ENCODE measurements at regions not wholly inside any gene's neighbourhood (a gene's known extent, or its start where the extent isn't known, plus 50 kb on each side); places are given as distances from the start of the nearest gene placed in this dataset.

- Histone ChIP-seq H3K27ac (no peak overlapping the region), H3K27me3 (no peaks in the 10 kb centered on the region), H3K4me3 (no peak overlapping the region), H3K9me3 (no peaks in the 10 kb centered on the region), H3K36me3 (no peaks in the 10 kb centered on the region), H3K4me1 (no peaks in the 10 kb centered on the region)
- intact Hi-C loops (cut with DNase I; ENCODE audit: low total_unique reads): no loop called here
- no peak for TF ChIP-seq CTCF (IDR thresholded peaks at IDR 0.05)
- TF ChIP-seq POLR2A (IDR thresholded peaks at IDR 0.05): no peak
- no peak for TF ChIP-seq POLR2AphosphoS5 (IDR thresholded peaks at IDR 0.05)
- no peak for DNase-seq (ENCODE audit: low spot score in 2 of 2)
Observed at GRCh38 chr7:113424185-113424817, 305.9 kb upstream of the SMIM30 start.

- intact Hi-C loops (cut with DNase I; ENCODE audit: low total_unique reads): no loop called here
- H3K27ac ChIP-seq: no peak overlapping the region
- TF ChIP-seq CTCF (IDR thresholded peaks at IDR 0.05) (peak; percentile 69 to 90 (median 88)), POLR2AphosphoS5 (IDR thresholded peaks at IDR 0.05) (no peak), POLR2A (IDR thresholded peaks at IDR 0.05) (no peak)
- H3K36me3 ChIP-seq: peaks cover 6% of the 10 kb centered on the region
- no peaks in the 10 kb centered on the region for H3K4me1 ChIP-seq
- no peaks in the 10 kb centered on the region for H3K27me3 ChIP-seq
- no peak overlapping the region for H3K4me3 ChIP-seq
- peak; percentile 61 to 62 for DNase-seq (ENCODE audit: low spot score in 2 of 2)
- no peaks in the 10 kb centered on the region for H3K9me3 ChIP-seq
Observed at GRCh38 chr7:113421696-113422330, 303.5 kb upstream of the SMIM30 start.

DNA sequence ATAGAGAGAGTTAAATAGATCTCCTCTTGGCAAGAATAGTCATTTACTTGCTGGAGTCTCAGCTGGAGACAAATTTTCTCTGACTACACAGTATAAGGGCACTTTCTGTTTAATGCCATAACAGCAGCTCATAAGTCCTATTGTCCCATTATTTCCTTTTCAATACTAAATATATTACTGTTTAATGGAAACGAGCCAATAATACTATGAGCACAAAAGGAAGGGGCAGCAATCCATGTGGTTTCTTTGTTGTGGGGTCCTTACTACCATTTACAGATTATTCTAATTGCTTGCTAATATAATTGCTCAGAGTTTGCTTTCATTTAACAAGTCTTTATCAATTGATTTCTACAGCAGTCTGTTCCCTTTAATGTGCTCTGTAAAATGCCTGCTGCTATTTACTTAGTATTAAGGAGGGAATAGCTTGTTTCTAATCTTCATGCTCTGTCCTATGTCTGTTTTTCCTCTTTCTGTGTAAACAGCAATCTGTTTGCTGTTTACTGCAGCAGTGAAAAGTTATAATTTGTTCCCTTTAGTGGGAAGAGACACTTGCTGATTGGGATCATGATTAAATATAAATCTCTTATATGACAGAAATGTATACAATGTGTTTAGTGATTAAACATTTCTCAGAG lies 296.2 kb upstream of the SMIM30 start:
- H3K4me3 ChIP-seq: no peak overlapping the region
- H3K4me1 ChIP-seq: no peaks in the 10 kb centered on the region
- intact Hi-C loops (cut with DNase I; ENCODE audit: low total_unique reads): no loop called here
- no peak for DNase-seq (ENCODE audit: low spot score in 2 of 2)
- TF ChIP-seq POLR2A (IDR thresholded peaks at IDR 0.05) (no peak), POLR2AphosphoS5 (IDR thresholded peaks at IDR 0.05) (no peak), CTCF (IDR thresholded peaks at IDR 0.05) (no peak)
- no peak overlapping the region for H3K27ac ChIP-seq
- H3K9me3 ChIP-seq: no peaks in the 10 kb centered on the region
- H3K27me3 ChIP-seq: no peaks in the 10 kb centered on the region
- peaks cover 6% of the 10 kb centered on the region for H3K36me3 ChIP-seq

DNA sequence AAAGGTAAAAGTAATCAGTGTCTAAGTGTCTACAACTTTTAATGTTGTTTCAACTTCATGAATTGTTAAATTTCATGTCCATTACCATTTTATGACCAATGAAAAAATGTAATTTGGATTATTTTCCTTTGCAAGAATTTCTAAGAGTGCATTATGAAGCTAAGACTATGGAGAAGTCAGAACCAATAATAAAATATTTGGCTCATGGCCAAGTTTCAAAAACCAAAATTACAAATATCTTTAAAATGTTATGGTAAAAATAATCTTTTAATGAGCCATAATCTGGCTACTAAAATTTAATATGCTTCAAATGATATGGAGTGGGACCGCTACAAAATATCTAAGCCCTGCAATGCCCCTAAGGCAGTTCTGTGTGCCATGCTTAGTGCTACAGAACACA lies 294.1 kb upstream of the SMIM30 start:
- TF ChIP-seq POLR2AphosphoS5 (IDR thresholded peaks at IDR 0.05) (no peak), CTCF (IDR thresholded peaks at IDR 0.05) (no peak), POLR2A (IDR thresholded peaks at IDR 0.05) (no peak)
- Histone ChIP-seq H3K4me3 (no peak overlapping the region), H3K36me3 (peaks cover under 1% of the 10 kb centered on the region), H3K27ac (no peak overlapping the region), H3K9me3 (no peaks in the 10 kb centered on the region), H3K4me1 (no peaks in the 10 kb centered on the region), H3K27me3 (no peaks in the 10 kb centered on the region)
- intact Hi-C loops (cut with DNase I; ENCODE audit: low total_unique reads): no loop called here
- DNase-seq (ENCODE audit: low spot score in 2 of 2): no peak

DNA sequence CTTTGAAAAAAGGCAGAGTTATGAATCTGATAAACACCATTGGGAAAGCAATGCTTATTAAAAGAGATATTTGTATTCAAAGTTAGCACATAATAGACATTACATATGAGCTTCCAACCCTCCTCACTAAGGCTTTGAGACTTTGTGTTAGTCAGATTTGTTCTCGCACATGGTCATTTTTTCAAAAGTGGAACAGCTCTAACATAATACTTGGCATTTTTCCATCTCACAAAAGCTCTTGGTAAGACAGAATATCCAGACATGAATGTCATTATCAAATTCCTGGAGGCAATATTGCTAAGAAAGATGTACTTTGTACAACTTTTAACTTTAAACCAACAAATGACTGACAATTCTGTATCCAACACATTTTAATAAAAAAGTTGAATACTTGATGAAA lies 292.4 kb upstream of the SMIM30 start:
- DNase-seq (ENCODE audit: low spot score in 2 of 2): no peak
- no peaks in the 10 kb centered on the region for H3K27me3 ChIP-seq
- intact Hi-C loops (cut with DNase I; ENCODE audit: low total_unique reads): no loop called here
- no peaks in the 10 kb centered on the region for H3K36me3 ChIP-seq
- TF ChIP-seq POLR2AphosphoS5 (IDR thresholded peaks at IDR 0.05) (no peak), POLR2A (IDR thresholded peaks at IDR 0.05) (no peak), CTCF (IDR thresholded peaks at IDR 0.05) (no peak)
- H3K27ac ChIP-seq: no peak overlapping the region
- H3K9me3 ChIP-seq: no peaks in the 10 kb centered on the region
- H3K4me3 ChIP-seq: no peak overlapping the region
- H3K4me1 ChIP-seq: no peaks in the 10 kb centered on the region

Measured in breast epithelium (tissue), 4 donors.